Cardiac fibroblast (primary cell): ENCODE measurements at regions not wholly inside any gene's neighbourhood (a gene's known extent, or its start where the extent isn't known, plus 50 kb on each side); places are given as distances from the start of the nearest gene placed in this dataset.

ENCODE experiments used
- DNase-seq, 2 donors: peaks; one replicate each; pipeline versions ENCODE4 v3.0.0 to v3.0.0-alpha.2; 2010; ENCODE audit warnings: low read depth in 2 of 2
- H3K4me3 ChIP-seq, 2 donors: replicated peaks in 1 of 2; 1 replicate in 1 of 2; 2 replicates in 1 of 2; pipeline ENCODE4 v1.5.1; 2011; ENCODE audit warnings: low read depth in 2 of 2, low read length in 2 of 2, mild to moderate bottlenecking in 2 of 2, moderate library complexity in 1 of 2
- CTCF ChIP-seq: IDR thresholded peaks from one replicate; pipeline ENCODE4 v1.5.1; 2011; ENCODE audit warnings: low read depth, mild to moderate bottlenecking, low read length, inconsistent platforms

GRCh38 chr6:95768539-95768938, 191.2 kb downstream of the MANEA start:
- no peak for TF ChIP-seq CTCF
- DNase-seq, result no peak
- no peak overlapping the region for H3K4me3 ChIP-seq

- H3K4me3 ChIP-seq, result no peak overlapping the region
- no peak for TF ChIP-seq CTCF
- DNase-seq, result no peak
Observed at GRCh38 chr6:95777338-95777737, 200.0 kb downstream of the MANEA start.

- no peak for TF ChIP-seq CTCF
- DNase-seq, result no peak
- no peak overlapping the region for H3K4me3 ChIP-seq
Observed at GRCh38 chr6:95780037-95780436, 202.7 kb downstream of the MANEA start.

- H3K4me3 ChIP-seq, result no peak overlapping the region
- no peak for DNase-seq
- no peak for TF ChIP-seq CTCF
Observed at GRCh38 chr6:95784019-95784418, 206.7 kb downstream of the MANEA start.

- no peak for DNase-seq
- no peak for TF ChIP-seq CTCF
- H3K4me3 ChIP-seq, result no peak overlapping the region
Observed at GRCh38 chr6:95784869-95785268, 207.5 kb downstream of the MANEA start.

- DNase-seq, result no peak
- H3K4me3 ChIP-seq, result no peak overlapping the region
- no peak for TF ChIP-seq CTCF
Observed at GRCh38 chr6:95785785-95786184, 208.4 kb downstream of the MANEA start.

- no peak for DNase-seq
- no peak overlapping the region for H3K4me3 ChIP-seq
- TF ChIP-seq CTCF, result no peak
Observed at GRCh38 chr6:95786802-95787201, 209.5 kb downstream of the MANEA start.
